Activated CD8-positive, alpha-beta T cell treated with anti-CD3 and anti-CD28 coated beads, Interleukin-2, amount 10 ng/mL, durations not matched to agents 7 days and 5 days (primary cell): ENCODE measurements at regions not wholly inside any gene's neighbourhood (a gene's known extent, or its start where the extent isn't known, plus 50 kb on each side); places are given as distances from the start of the nearest gene placed in this dataset.

ENCODE experiments used
- ATAC-seq: fragments of 150-1000 bp; cut with Tn5 transposase; one replicate; pipeline ENCODE4 v1.10.0; 2021; ENCODE audit warnings: moderate library complexity
- CTCF ChIA-PET: fragments of 350-600 bp; sonication (Branson Sonifier 250); formaldehyde crosslinking; loops from one replicate; lab custom pipeline; 2021; ENCODE audit warnings: antibody characterized with exemption; lab: Charles Lee
- POLR2A ChIA-PET: fragments of 350-600 bp; sonication (Branson Sonifier 250); formaldehyde crosslinking; loops from one replicate; lab custom pipeline; 2021; ENCODE audit warnings: antibody characterized with exemption; lab: Charles Lee
- DNase-seq: peaks from one replicate; pipeline ENCODE4 v3.0.0-alpha.2; 2020
- H3K27ac Mint-ChIP-seq: one replicate; pipeline ENCODE4 v1.8.0; 2021; ENCODE audit warnings: mild to moderate bottlenecking, mixed read lengths
- H3K27me3 Mint-ChIP-seq: one replicate; pipeline ENCODE4 v1.8.0; 2021; ENCODE audit warnings: low read depth, mixed read lengths
- H3K36me3 Mint-ChIP-seq: one replicate; pipeline ENCODE4 v1.8.0; 2021; ENCODE audit warnings: low read depth, mixed read lengths
- H3K4me1 Mint-ChIP-seq: one replicate; pipeline ENCODE4 v1.8.0; 2021; ENCODE audit warnings: low read depth, mixed read lengths
- H3K4me3 Mint-ChIP-seq: one replicate; pipeline ENCODE4 v1.8.0; 2021; ENCODE audit warnings: mild to moderate bottlenecking, mixed read lengths
- H3K9me3 Mint-ChIP-seq: one replicate; pipeline ENCODE4 v1.8.0; 2022; ENCODE audit warnings: mixed read lengths; ENCODE audit not compliant: insufficient read depth

GRCh38 chr1:81453367-81453703 lies 347.4 kb upstream of the ADGRL2 start:
- no peaks in the 10 kb centered on the region for H3K27me3 Mint-ChIP-seq
- H3K36me3 Mint-ChIP-seq = no peaks in the 10 kb centered on the region
- ATAC-seq (no peak), DNase-seq (no peak)
- H3K27ac Mint-ChIP-seq = no peak overlapping the region
- POLR2A ChIA-PET = no interaction called here
- CTCF ChIA-PET = no interaction called here
- no peaks in the 10 kb centered on the region for H3K4me1 Mint-ChIP-seq
- no peak overlapping the region for H3K4me3 Mint-ChIP-seq
- H3K9me3 Mint-ChIP-seq = no peaks in the 10 kb centered on the region

DNA sequence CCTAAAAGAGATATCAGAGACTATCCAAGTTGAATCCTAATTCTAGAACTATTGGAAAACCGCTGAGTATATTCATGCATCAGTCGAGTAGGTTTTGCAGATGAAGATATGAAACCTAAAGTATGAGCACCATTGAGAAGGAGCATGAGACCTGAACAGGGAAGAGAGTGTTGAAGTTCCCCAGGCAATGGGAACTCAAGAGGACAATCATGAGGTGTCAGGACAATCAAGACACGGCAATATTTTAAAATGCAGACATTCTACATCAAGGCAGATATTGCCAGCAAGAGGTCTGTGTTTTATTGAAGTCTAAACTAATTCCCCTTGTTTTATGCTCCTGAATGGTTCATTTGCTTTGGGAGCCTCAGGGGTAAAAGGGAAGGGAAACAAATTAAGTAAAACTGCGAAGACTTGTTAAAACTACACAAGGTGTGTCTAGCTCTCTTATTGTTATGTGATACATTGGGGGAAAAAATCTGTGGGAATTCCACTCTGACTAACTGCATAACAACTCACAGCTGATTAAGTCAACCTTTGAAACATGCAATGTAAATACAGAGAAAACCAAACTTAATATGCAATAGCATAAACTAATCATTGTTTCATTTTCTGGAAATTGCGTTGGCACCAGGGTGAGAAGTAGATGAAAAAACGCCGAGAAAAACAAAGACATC lies 347.9 kb upstream of the ADGRL2 start:
- H3K4me3 Mint-ChIP-seq = no peak overlapping the region

DNA sequence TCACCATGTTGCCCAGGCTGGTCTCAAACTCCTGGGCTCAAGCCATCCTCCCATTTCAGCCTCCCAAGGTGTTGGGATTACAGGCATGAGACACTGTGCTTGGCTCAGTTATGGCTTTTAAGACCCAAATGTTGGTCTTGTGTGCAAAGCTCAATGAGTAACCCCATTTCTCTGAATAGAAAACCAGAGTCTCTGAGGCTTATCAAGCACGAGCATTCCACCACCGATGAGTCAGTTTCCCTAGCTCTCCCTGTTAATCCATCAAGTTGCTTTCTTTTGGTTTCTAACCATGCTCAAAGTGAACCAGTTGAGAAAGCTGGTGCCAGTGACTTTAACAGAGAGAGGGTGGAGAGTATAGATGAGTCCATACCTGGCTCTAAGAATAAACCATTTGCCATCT lies 350.9 kb upstream of the ADGRL2 start:
- no peaks in the 10 kb centered on the region for H3K4me1 Mint-ChIP-seq
- POLR2A ChIA-PET = no interaction called here
- no peak overlapping the region for H3K27ac Mint-ChIP-seq
- ATAC-seq (no peak), DNase-seq (no peak)
- H3K9me3 Mint-ChIP-seq = no peaks in the 10 kb centered on the region
- H3K36me3 Mint-ChIP-seq = no peaks in the 10 kb centered on the region
- no peak overlapping the region for H3K4me3 Mint-ChIP-seq
- H3K27me3 Mint-ChIP-seq = no peaks in the 10 kb centered on the region
- CTCF ChIA-PET = no interaction called here

More for the DNA sequence above, 347.9 kb upstream of the ADGRL2 start:
- H3K27ac Mint-ChIP-seq = no peak overlapping the region
- ChIA-PET POLR2A (no interaction called here), CTCF (no interaction called here)
- no peaks in the 10 kb centered on the region for H3K36me3 Mint-ChIP-seq
- H3K4me1 Mint-ChIP-seq = no peaks in the 10 kb centered on the region
- no peaks in the 10 kb centered on the region for H3K27me3 Mint-ChIP-seq
- H3K9me3 Mint-ChIP-seq = no peaks in the 10 kb centered on the region
- ATAC-seq = no peak
- no peak for DNase-seq

GRCh38 chr1:81446000-81446669 lies 354.6 kb upstream of the ADGRL2 start:
- no peak for ATAC-seq
- H3K36me3 Mint-ChIP-seq = no peaks in the 10 kb centered on the region
- POLR2A ChIA-PET = no interaction called here

DNA sequence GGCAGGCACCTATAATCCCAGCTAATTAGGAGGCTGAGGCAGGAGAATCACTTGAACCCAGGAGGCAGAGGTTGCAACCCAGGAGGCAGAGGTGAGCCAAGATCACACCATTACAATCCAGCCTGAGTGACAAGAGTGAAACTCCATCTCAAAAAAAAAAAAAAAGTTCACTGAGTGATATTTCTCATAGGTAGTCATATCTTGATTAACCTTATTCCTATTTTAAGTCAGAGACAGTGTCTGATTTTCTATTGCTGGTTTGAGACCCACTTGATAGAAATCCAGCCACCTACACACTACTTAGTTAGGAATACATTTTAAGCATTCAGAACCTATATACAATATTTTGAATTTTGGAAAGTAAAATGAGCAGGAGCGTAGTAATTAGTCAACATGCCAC lies 357.4 kb upstream of the ADGRL2 start:
- POLR2A ChIA-PET = no interaction called here
- DNase-seq = no peak
- ATAC-seq = no peak
- H3K4me1 Mint-ChIP-seq = no peaks in the 10 kb centered on the region
- H3K36me3 Mint-ChIP-seq = no peaks in the 10 kb centered on the region
- no peaks in the 10 kb centered on the region for H3K27me3 Mint-ChIP-seq
- H3K9me3 Mint-ChIP-seq = no peaks in the 10 kb centered on the region
- CTCF ChIA-PET = no interaction called here
- H3K4me3 Mint-ChIP-seq = no peak overlapping the region
- no peak overlapping the region for H3K27ac Mint-ChIP-seq

More at GRCh38 chr1:81446000-81446669, 354.6 kb upstream of the ADGRL2 start:
- no peak for DNase-seq
- H3K4me3 Mint-ChIP-seq = no peak overlapping the region
- CTCF ChIA-PET = no interaction called here
- no peaks in the 10 kb centered on the region for H3K4me1 Mint-ChIP-seq
- H3K9me3 Mint-ChIP-seq = no peaks in the 10 kb centered on the region
- H3K27me3 Mint-ChIP-seq = no peaks in the 10 kb centered on the region
- H3K27ac Mint-ChIP-seq = no peak overlapping the region

GRCh38 chr1:81439046-81439823 lies 361.5 kb upstream of the ADGRL2 start:
- no peak for DNase-seq
- POLR2A ChIA-PET = no interaction called here
- no peak for ATAC-seq
- no peaks in the 10 kb centered on the region for H3K4me1 Mint-ChIP-seq
- CTCF ChIA-PET = no interaction called here
- H3K9me3 Mint-ChIP-seq = peaks cover 5% of the 10 kb centered on the region
- H3K4me3 Mint-ChIP-seq = no peak overlapping the region
- H3K27ac Mint-ChIP-seq = no peak overlapping the region
- H3K36me3 Mint-ChIP-seq = no peaks in the 10 kb centered on the region
- no peaks in the 10 kb centered on the region for H3K27me3 Mint-ChIP-seq

- ATAC-seq = no peak
- CTCF ChIA-PET = no interaction called here
- Mint-ChIP-seq H3K27ac (no peak overlapping the region), H3K27me3 (no peaks in the 10 kb centered on the region), H3K36me3 (no peaks in the 10 kb centered on the region), H3K4me1 (no peaks in the 10 kb centered on the region), H3K4me3 (no peak overlapping the region), H3K9me3 (peaks cover 5% of the 10 kb centered on the region)
- POLR2A ChIA-PET = no interaction called here
- no peak for DNase-seq
Observed at GRCh38 chr1:81437649-81438048, 363.1 kb upstream of the ADGRL2 start.

DNA sequence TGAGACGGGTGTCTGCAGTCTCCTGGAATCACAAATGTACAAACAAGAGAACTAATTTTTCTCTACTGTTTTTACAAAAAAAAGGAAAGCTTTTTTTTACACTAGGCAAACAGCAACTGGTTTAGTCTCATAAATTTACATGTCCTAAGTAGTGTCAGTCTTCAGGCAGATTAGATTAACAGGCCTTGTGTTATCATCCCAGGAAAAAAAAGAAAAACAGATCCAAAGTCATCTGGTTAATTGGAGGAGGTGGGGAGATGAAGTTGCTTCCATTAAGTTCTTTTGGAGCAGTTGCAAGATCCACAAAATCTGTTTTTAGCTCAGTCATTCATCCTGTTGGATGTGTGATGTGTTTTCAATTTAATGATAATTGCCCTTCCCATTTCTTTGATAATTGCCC lies 363.5 kb upstream of the ADGRL2 start:
- Mint-ChIP-seq H3K36me3 (no peaks in the 10 kb centered on the region), H3K4me3 (no peak overlapping the region), H3K27ac (no peak overlapping the region), H3K9me3 (peaks cover 5% of the 10 kb centered on the region), H3K27me3 (no peaks in the 10 kb centered on the region), H3K4me1 (no peaks in the 10 kb centered on the region)
- ATAC-seq (no peak), DNase-seq (no peak)
- CTCF ChIA-PET = no interaction called here
- POLR2A ChIA-PET = no interaction called here

GRCh38 chr1:81435175-81435574 lies 365.6 kb upstream of the ADGRL2 start:
- H3K4me3 Mint-ChIP-seq = no peak overlapping the region
- ATAC-seq = no peak
- no peak overlapping the region for H3K27ac Mint-ChIP-seq
- no peaks in the 10 kb centered on the region for H3K4me1 Mint-ChIP-seq
- CTCF ChIA-PET = no interaction called here
- POLR2A ChIA-PET = no interaction called here
- H3K27me3 Mint-ChIP-seq = no peaks in the 10 kb centered on the region
- H3K9me3 Mint-ChIP-seq = peaks cover 5% of the 10 kb centered on the region
- no peaks in the 10 kb centered on the region for H3K36me3 Mint-ChIP-seq
- no peak for DNase-seq

GRCh38 chr1:81433676-81434075 lies 367.1 kb upstream of the ADGRL2 start:
- Mint-ChIP-seq H3K4me1 (no peaks in the 10 kb centered on the region), H3K27ac (no peak overlapping the region), H3K4me3 (no peak overlapping the region), H3K9me3 (peaks cover 5% of the 10 kb centered on the region), H3K36me3 (no peaks in the 10 kb centered on the region), H3K27me3 (no peaks in the 10 kb centered on the region)
- ChIA-PET POLR2A (no interaction called here), CTCF (no interaction called here)
- ATAC-seq = no peak
- no peak for DNase-seq

GRCh38 chr1:81432654-81433109 lies 368.1 kb upstream of the ADGRL2 start:
- Mint-ChIP-seq H3K9me3 (peaks cover 5% of the 10 kb centered on the region), H3K4me3 (no peak overlapping the region), H3K27ac (no peak overlapping the region), H3K27me3 (no peaks in the 10 kb centered on the region), H3K36me3 (no peaks in the 10 kb centered on the region), H3K4me1 (no peaks in the 10 kb centered on the region)
- ATAC-seq = no peak
- POLR2A ChIA-PET = no interaction called here
- CTCF ChIA-PET = no interaction called here
- no peak for DNase-seq

DNA sequence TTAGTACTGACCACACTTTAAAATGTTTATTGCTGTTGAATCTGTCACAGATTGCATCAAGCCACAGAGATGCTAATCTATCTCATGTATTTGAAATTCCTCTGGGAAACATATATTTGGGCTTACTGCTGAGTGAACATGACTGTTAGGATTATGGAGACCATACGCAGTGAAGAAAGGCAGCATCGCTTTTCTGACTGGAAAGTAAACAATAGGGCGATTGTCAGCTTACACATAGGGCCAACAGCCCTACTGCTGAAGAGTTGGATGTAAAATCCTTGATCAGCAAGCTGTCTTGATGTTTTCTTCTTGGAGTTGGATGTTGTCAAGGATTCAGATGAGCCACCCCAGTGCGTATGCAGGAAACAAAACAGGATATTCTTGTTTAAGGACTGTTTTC lies 368.7 kb upstream of the ADGRL2 start:
- Mint-ChIP-seq H3K27me3 (no peaks in the 10 kb centered on the region), H3K4me3 (no peak overlapping the region), H3K36me3 (no peaks in the 10 kb centered on the region), H3K9me3 (peaks cover 5% of the 10 kb centered on the region), H3K4me1 (no peaks in the 10 kb centered on the region), H3K27ac (no peak overlapping the region)
- ATAC-seq = no peak
- no peak for DNase-seq
- ChIA-PET CTCF (no interaction called here), POLR2A (no interaction called here)
